Skeletal muscle satellite cell (primary cell): ENCODE measurements at regions not wholly inside any gene's neighbourhood (a gene's known extent, or its start where the extent isn't known, plus 50 kb on each side); places are given as distances from the start of the nearest gene placed in this dataset.
"Not testable (repeated sequence)": the region's sequence is repeated elsewhere in the genome, so short reads cannot be mapped to it uniquely, and the experiment has no call there.

ENCODE experiments used
- H3K27me3 ChIP-seq: 2 replicates; pipeline ENCODE4 v1.7.0; 2013; ENCODE audit warnings: low read length; ENCODE audit not compliant: control insufficient read depth, insufficient read depth
- H3K36me3 ChIP-seq: 2 replicates; pipeline ENCODE4 v1.7.0; 2013; ENCODE audit warnings: mild to moderate bottlenecking, control low read depth, low read length; ENCODE audit not compliant: insufficient read depth
- H3K4me1 ChIP-seq: 2 replicates; pipeline ENCODE4 v1.7.0; 2013; ENCODE audit warnings: low read length; ENCODE audit not compliant: control insufficient read depth, insufficient read depth
- H3K4me2 ChIP-seq: 2 replicates; pipeline ENCODE4 v1.7.0; 2013; ENCODE audit warnings: mild to moderate bottlenecking, low read length
- H3K4me3 ChIP-seq: 2 replicates; pipeline ENCODE4 v1.7.0; 2013; ENCODE audit warnings: low read length
- H3K9ac ChIP-seq: 2 replicates; pipeline ENCODE4 v1.7.0; 2013; ENCODE audit warnings: mild to moderate bottlenecking, low read depth, low read length, moderate library complexity
- H3K9me3 ChIP-seq: replicated peaks from 2 replicates; pipeline ENCODE4 v1.7.0; 2013; ENCODE audit warnings: mild to moderate bottlenecking, control low read depth, low read length

DNA sequence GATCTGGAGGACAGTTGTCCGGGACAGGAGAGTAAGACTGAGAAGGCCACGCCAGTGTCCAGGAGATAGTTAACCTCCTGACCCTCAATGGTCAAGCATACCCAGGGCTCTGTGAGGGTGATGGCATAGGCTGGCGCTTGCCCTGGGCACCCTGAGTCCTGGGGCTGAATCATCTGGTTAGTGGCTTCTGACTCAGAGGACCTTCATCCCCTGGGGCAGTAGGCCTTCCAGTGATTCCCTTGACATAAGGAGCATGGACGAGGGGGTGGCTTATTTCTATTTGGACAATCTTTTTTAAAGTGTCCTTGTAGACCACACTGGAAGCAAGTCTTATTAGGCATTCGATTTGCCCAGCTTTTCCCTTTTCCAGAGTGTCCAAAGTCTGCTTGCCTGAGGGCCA, 108.4 kb upstream of the SHISA3 start:
- not testable (repeated sequence) for H3K9me3 ChIP-seq, H3K4me2 ChIP-seq, H3K36me3 ChIP-seq, H3K27me3 ChIP-seq, H3K4me3 ChIP-seq, H3K4me1 ChIP-seq, H3K9ac ChIP-seq

DNA sequence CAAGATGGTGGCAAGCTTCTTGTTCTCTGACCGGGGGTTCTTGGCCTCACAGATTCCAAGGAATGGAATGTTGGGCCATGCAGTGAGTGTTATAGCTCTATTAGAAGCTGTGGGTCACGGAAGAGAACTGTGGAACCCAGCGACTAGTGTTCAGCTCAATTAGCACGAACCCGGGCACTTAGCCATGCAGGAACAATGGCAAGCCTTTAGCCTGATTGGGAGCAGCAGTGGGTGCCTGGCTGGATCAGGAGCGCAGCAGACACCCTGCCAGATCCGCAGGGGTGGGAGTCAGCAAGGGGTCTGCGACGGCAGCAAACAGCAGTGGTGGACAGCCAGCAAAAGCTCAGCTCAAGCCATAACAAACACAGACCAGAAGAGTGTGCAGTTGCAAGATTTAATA, 105.1 kb upstream of the SHISA3 start:
- H3K9ac ChIP-seq, H3K27me3 ChIP-seq, H3K4me2 ChIP-seq, H3K4me1 ChIP-seq, H3K9me3 ChIP-seq, H3K4me3 ChIP-seq, H3K36me3 ChIP-seq: not testable (repeated sequence)

DNA sequence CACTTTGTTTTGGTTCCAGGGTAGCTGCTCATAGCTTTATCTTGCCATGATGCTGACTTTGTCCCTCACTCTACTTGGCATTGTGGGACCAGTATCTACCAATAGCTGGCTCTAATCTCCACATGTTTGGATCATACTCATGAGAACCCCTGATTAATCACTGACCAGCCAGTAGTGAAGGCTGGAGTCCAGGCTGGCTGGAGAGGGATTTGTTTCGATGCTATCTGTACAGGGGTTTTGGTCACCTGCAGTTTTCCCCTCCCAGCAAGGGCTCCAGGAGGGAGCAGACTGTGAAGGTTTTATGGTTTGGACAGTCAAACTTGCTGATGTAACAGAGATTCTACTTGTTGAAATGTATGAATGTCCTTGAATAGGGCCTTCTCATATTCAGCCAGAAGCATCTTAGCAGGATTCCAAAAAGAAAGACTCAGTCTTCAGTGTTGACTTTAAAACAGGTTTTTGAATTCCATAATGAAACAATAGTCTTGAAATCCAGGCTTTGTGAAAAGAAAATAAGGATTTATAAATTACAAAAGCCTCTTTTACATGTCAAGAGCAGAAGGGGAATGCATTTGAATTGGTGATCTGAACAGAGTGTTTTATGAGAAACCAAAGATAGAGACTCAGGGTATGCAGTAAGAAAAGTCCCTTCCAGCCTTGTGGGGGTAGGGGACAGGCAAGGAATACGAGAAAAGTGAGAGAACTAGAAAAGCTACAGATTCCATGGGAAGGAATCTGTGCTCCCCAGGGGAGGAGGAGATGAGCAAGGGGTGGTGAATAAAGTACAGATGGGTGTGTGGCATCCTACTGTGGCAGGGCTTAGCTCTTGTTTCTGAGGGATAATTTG, 103.1 kb upstream of the SHISA3 start:
- no peak overlapping the region for H3K4me2 ChIP-seq
- no peak overlapping the region for H3K4me3 ChIP-seq
- H3K9ac ChIP-seq = no peak overlapping the region
- no peaks in the 10 kb centered on the region for H3K4me1 ChIP-seq
- no peaks in the 10 kb centered on the region for H3K27me3 ChIP-seq
- H3K9me3 ChIP-seq = no peaks in the 10 kb centered on the region
- no peaks in the 10 kb centered on the region for H3K36me3 ChIP-seq

DNA sequence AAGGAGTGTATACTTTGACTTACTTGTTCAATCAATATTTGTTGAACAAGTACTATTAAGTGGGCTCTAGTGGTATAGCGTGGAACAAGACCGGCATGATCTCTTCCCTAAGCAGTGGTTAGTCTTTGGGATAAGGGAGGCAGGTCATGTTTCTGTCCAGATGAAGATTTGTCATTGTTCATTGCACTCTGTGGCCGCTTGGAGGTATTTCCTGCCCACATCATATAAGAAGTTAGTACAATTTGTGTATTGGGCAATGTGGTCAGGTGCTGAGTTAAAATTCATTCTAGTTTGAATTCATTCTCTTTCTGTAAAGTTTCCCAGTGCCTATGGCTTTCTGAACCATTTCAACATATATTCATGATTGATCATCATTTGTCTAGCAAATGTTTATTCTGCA, 101.1 kb upstream of the SHISA3 start:
- no peaks in the 10 kb centered on the region for H3K27me3 ChIP-seq
- no peak overlapping the region for H3K4me2 ChIP-seq
- no peak overlapping the region for H3K4me3 ChIP-seq
- no peaks in the 10 kb centered on the region for H3K9me3 ChIP-seq
- H3K9ac ChIP-seq = no peak overlapping the region
- H3K4me1 ChIP-seq = no peaks in the 10 kb centered on the region
- H3K36me3 ChIP-seq = no peaks in the 10 kb centered on the region

DNA sequence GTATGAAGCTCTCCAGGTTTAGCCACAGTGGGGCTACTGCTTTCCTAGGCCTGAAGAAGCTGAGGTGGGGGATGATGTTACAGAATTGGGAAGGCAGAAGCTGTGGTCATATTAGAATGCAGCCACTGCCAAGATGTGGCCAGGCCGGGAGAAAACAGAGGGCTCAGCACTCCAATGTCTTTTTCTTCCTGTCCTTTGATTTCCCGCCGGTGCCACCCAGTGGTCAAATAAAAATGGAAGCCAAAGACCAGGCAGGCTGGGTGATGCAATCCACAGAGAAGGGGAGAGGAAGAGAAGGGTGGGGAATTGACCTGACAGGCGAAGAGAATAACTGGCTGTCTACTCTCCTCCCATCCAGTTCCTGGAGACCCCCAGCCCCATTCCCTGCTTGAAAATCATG, 94.9 kb upstream of the SHISA3 start:
- Histone ChIP-seq H3K4me3 (no peak overlapping the region), H3K27me3 (no peaks in the 10 kb centered on the region), H3K9ac (no peak overlapping the region)

DNA sequence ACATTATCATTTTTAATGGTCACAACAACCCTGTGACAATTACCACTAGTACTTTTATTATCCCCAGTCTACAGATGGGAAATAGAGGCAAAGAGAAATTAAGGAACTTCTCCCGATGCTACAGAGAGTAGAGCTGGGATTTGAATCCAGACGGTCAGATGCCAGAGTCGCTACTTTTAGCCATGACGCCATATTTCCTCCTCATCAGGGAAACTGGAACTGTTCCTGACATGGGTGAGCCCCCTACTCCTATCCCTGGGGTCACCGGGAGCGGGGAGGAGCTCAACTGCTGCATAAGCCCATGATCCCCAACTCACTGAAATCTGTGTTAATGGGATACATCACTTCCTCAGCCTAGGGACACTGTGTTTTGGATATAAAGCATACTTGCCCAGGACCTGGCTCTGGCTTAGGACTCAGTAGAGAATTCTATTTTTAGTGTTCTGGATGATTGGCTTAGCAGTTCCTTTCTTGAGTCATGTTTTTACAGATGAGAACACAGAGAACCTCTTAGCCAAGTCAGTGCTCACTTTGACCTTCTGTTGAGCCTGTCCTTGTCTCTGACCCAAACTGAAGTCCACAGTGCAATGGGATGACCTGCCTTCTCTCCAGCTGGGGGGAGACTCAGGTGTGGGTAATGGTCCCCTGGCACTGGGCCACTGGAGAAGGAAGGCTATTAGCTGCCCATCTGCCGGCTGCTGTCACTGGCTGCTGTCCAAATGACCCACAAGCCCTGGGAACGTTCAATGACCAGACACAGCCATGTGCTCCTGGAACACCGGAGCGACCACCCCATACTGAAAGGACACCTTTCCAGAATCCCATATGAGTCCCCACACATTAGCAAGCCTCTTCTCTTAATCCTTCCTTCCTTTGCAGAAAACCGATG, 90.8 kb upstream of the SHISA3 start:
- Histone ChIP-seq H3K9me3 (no peaks in the 10 kb centered on the region), H3K9ac (no peak overlapping the region), H3K27me3 (no peaks in the 10 kb centered on the region), H3K4me2 (no peak overlapping the region), H3K4me1 (no peaks in the 10 kb centered on the region), H3K36me3 (no peaks in the 10 kb centered on the region), H3K4me3 (no peak overlapping the region)

More for the DNA sequence above, 94.9 kb upstream of the SHISA3 start:
- Histone ChIP-seq H3K36me3 (no peaks in the 10 kb centered on the region), H3K9me3 (no peaks in the 10 kb centered on the region), H3K4me1 (no peaks in the 10 kb centered on the region), H3K4me2 (no peak overlapping the region)

DNA sequence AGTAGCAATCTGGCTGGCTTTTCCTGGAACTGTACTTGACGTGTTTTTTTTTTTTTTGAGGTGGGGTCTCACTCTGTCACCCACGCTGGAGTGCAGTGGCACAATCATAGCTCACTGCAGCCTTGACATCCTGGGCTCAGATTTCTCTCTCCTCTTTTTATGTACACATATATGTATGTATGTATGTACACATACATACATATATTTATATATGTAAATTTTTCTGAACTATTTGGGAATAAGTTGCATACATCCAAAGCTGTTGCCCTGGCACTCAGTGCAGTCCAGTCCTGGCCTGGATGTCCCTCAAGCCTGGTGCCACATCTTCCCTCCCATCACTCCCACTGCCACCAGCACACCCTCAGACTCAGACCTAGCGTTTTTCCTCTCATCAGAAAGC, 89.0 kb upstream of the SHISA3 start:
- no peak overlapping the region for H3K4me3 ChIP-seq
- no peak overlapping the region for H3K4me2 ChIP-seq
- no peaks in the 10 kb centered on the region for H3K4me1 ChIP-seq
- no peaks in the 10 kb centered on the region for H3K27me3 ChIP-seq
- no peaks in the 10 kb centered on the region for H3K36me3 ChIP-seq
- no peak overlapping the region for H3K9ac ChIP-seq
- H3K9me3 ChIP-seq = no peaks in the 10 kb centered on the region

DNA sequence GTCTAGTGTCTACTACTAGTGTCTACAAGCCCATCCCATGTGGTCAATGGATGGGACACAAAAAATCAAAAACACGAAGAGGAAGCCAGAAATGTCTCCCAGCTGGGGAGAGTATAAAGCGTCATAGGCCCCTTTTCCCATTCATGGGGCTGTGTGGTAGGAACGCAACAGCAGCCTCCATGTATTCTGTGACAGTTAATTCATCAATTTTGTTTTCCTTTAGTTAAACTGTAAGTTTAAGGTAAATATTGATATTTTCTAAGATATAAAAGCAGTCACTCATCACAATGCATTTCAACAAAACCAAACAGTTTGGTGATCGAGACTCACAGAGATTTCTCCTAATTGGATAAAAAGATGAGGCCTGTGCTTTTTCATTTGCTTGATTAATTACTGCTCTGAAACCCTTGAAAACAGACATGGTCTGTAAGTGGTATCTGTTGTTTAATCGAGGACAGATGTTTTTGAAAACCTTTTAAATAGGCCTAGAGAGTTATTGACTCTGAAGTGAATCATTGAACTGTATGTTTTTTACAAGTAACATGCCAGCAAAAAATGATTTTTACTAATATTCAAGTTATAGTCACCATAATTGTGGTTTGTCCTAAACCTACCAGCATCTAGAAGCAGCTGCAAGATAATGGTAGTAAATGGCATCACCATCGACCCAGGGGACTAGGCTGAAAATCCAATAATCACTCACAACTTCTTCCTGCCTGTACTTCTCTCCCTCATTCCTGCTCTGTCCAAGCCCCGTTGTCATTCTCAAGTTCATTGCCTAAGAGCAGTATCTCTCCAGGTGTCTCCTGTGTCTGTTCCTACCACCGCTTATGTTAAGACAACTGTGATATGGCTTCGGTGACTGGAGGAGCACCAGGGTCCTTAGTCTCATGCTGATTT, 87.7 kb upstream of the SHISA3 start:
- Histone ChIP-seq H3K4me3 (no peak overlapping the region), H3K4me2 (no peak overlapping the region), H3K4me1 (no peaks in the 10 kb centered on the region), H3K27me3 (no peaks in the 10 kb centered on the region), H3K36me3 (no peaks in the 10 kb centered on the region), H3K9ac (no peak overlapping the region), H3K9me3 (no peaks in the 10 kb centered on the region)

DNA sequence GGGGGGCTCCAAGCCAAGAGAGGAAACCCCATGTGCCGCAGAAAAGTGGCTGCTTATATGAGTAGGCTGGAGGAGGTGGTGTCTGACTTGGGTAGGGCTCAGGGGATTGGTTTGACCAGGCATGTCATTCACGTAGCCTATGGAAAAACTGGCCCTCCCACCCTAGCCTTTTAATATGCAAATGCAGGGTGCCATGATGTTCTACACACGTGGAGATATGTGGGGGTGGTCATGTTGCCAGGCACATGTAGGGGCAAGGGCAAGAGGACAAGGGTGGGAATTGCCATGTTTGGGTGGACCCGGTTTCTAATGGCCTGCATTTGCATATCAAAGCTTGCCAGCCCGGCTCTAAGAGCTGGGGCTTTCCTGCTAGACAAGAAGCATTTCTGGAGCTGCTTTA, 86.9 kb upstream of the SHISA3 start:
- H3K9ac ChIP-seq = no peak overlapping the region
- no peaks in the 10 kb centered on the region for H3K9me3 ChIP-seq
- H3K4me3 ChIP-seq = no peak overlapping the region
- no peak overlapping the region for H3K4me2 ChIP-seq
- no peaks in the 10 kb centered on the region for H3K4me1 ChIP-seq
- no peaks in the 10 kb centered on the region for H3K27me3 ChIP-seq
- H3K36me3 ChIP-seq = no peaks in the 10 kb centered on the region

DNA sequence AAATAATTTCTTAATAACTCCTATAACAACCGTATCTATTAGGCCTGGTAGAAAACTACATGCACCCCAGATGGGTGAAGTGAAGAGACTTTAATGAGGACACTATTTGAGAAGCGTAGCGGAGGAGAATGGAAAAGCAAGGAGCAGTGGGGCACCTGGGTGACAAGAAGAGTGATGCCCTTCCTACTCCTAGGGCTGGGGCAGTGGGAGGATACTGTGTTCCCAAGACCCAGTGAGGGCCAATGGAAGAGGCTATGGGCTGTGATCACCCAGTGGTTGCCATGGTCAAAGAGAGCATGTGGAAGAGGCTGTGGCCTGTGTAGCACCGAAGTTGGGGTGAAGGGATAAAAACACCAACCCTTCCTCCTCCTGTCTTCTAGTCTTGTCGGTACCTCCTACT, 86.5 kb upstream of the SHISA3 start:
- H3K4me3 ChIP-seq = no peak overlapping the region
- H3K9me3 ChIP-seq = no peaks in the 10 kb centered on the region
- no peaks in the 10 kb centered on the region for H3K4me1 ChIP-seq
- H3K36me3 ChIP-seq = no peaks in the 10 kb centered on the region
- no peak overlapping the region for H3K9ac ChIP-seq
- H3K4me2 ChIP-seq = no peak overlapping the region
- H3K27me3 ChIP-seq = no peaks in the 10 kb centered on the region

DNA sequence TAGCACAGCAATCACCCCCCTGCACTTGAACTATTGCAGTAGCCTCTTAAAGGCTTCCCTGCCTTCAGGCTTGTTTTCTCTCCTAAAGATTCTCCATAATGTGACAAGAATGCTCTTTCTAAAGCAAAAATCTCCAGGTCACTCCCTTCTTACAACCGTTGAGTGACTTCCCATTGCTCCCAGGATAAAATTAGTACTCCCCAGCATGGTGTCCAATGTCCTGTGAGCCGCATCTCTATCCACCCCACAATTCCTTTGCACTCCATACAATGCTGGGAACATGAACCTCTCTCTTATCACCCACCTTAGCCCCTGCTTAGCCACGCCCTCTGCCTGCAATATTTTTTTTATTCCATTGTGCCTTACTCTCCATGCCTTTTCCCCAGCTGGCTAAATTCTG, 85.7 kb upstream of the SHISA3 start:
- H3K27me3 ChIP-seq = no peaks in the 10 kb centered on the region
- no peak overlapping the region for H3K4me2 ChIP-seq
- no peak overlapping the region for H3K9ac ChIP-seq
- no peaks in the 10 kb centered on the region for H3K4me1 ChIP-seq
- H3K9me3 ChIP-seq = no peaks in the 10 kb centered on the region
- no peak overlapping the region for H3K4me3 ChIP-seq
- H3K36me3 ChIP-seq = no peaks in the 10 kb centered on the region
